ENCODE measurements at regions not wholly inside any gene's neighbourhood (a gene's known extent, or its start where the extent isn't known, plus 50 kb on each side); places are given as distances from the start of the nearest gene placed in this dataset.

GRCh38 chr13:99123101-99124045 lies 77.3 kb upstream of the UBAC2 start:
- TF ChIP-seq POLR2A (IDR thresholded peaks at IDR 0.05) = no peak
- no peak for TF ChIP-seq POLR2AphosphoS5 (IDR thresholded peaks at IDR 0.05)
- no peak for TF ChIP-seq EP300 (IDR thresholded peaks at IDR 0.05)
- no peak for TF ChIP-seq CTCF (IDR thresholded peaks at IDR 0.05)
- Histone ChIP-seq H3K4me3 (no peak overlapping the region), H3K9me3 (no peaks in the 10 kb centered on the region), H3K27ac (no peak overlapping the region), H3K4me1 (no peaks in the 10 kb centered on the region), H3K36me3 (no peaks in the 10 kb centered on the region), H3K27me3 (no peaks in the 10 kb centered on the region)
- intact Hi-C loops (cut with DNase I) = no loop called here
- WGBS, 2 donors = 88 to 91% methylated on average over 14 of the region's 14 CpGs
- DNase-seq = no peak

GRCh38 chr13:99124046-99124400 lies 76.6 kb upstream of the UBAC2 start:
- no peak for DNase-seq
- no peak for TF ChIP-seq POLR2A (IDR thresholded peaks at IDR 0.05)
- no peak for TF ChIP-seq CTCF (IDR thresholded peaks at IDR 0.05)
- TF ChIP-seq POLR2AphosphoS5 (IDR thresholded peaks at IDR 0.05) = no peak
- no peaks in the 10 kb centered on the region for H3K9me3 ChIP-seq
- no peak overlapping the region for H3K4me3 ChIP-seq
- intact Hi-C loops (cut with DNase I) = no loop called here
- no peaks in the 10 kb centered on the region for H3K27me3 ChIP-seq
- H3K4me1 ChIP-seq = no peaks in the 10 kb centered on the region
- no peak overlapping the region for H3K27ac ChIP-seq
- 75 to 87% methylated on average over 1 of the region's 1 CpG for WGBS, 2 donors
- no peaks in the 10 kb centered on the region for H3K36me3 ChIP-seq

- DNase-seq = no peak
- Histone ChIP-seq H3K4me1 (no peaks in the 10 kb centered on the region), H3K4me3 (no peak overlapping the region)
Measured at GRCh38 chr13:99124794-99125316, 75.8 kb upstream of the UBAC2 start.

GRCh38 chr13:99125326-99125915 lies 75.2 kb upstream of the UBAC2 start:
- intact Hi-C loops (cut with DNase I) = no loop called here
- Histone ChIP-seq H3K27me3 (no peaks in the 10 kb centered on the region), H3K9me3 (no peaks in the 10 kb centered on the region), H3K4me3 (no peak overlapping the region), H3K36me3 (no peaks in the 10 kb centered on the region), H3K27ac (no peak overlapping the region), H3K4me1 (no peaks in the 10 kb centered on the region)
- 89 to 95% methylated on average over 9 of the region's 9 CpGs for WGBS, 2 donors
- no peak for TF ChIP-seq EP300 (IDR thresholded peaks at IDR 0.05)
- TF ChIP-seq POLR2AphosphoS5 (IDR thresholded peaks at IDR 0.05) = no peak
- no peak for TF ChIP-seq CTCF (IDR thresholded peaks at IDR 0.05)
- no peak for TF ChIP-seq POLR2A (IDR thresholded peaks at IDR 0.05)
- DNase-seq = no peak

More at GRCh38 chr13:99124794-99125316, 75.8 kb upstream of the UBAC2 start:
- TF ChIP-seq POLR2A (IDR thresholded peaks at IDR 0.05) (no peak), POLR2AphosphoS5 (IDR thresholded peaks at IDR 0.05) (no peak), CTCF (IDR thresholded peaks at IDR 0.05) (no peak), EP300 (IDR thresholded peaks at IDR 0.05) (no peak)
- Histone ChIP-seq H3K27me3 (no peaks in the 10 kb centered on the region), H3K36me3 (no peaks in the 10 kb centered on the region), H3K9me3 (no peaks in the 10 kb centered on the region), H3K27ac (no peak overlapping the region)
- 43 to 67% methylated on average over 9 of the region's 9 CpGs for WGBS, 2 donors
- intact Hi-C loops (cut with DNase I) = no loop called here
